ENCODE measurements at regions not wholly inside any gene's neighbourhood (a gene's known extent, or its start where the extent isn't known, plus 50 kb on each side); places are given as distances from the start of the nearest gene placed in this dataset.

GRCh38 chr6:167415441-167415961, 90.6 kb downstream of the TTLL2 start:
- TF ChIP-seq CTCF (IDR thresholded peaks at IDR 0.05), result no peak
- TF ChIP-seq POLR2A (IDR thresholded peaks at IDR 0.05), result no peak
